IMR-90 (cell line): ENCODE measurements at regions not wholly inside any gene's neighbourhood (a gene's known extent, or its start where the extent isn't known, plus 50 kb on each side); places are given as distances from the start of the nearest gene placed in this dataset.

ENCODE experiments used
- ATAC-seq: fragments of 200-7000 bp; cut with Tn5 transposase; 2 replicates; pipeline ENCODE4 v1.9.1; 2020; ENCODE audit warnings: low read depth, mild to moderate bottlenecking, moderate library complexity
- BruUV-seq: library from RNA; stranded (reverse); fragments of 400-500 nt; replicated peaks from 2 replicates; lab custom pipeline; 2021; lab: Mats Ljungman, UMichigan
- CTCF ChIA-PET: fragments of 300-600 bp; formaldehyde crosslinking; extraction: SDS; loops from one replicate; lab custom pipeline; 2021; ENCODE audit warnings: antibody characterized with exemption; lab: Yijun Ruan, JAX
- POLR2A ChIA-PET: fragments of 300-600 bp; sonication (Branson Sonifier 250); formaldehyde crosslinking; loops from one replicate; lab custom pipeline; 2022; ENCODE audit warnings: antibody characterized with exemption; ENCODE audit not compliant: unreplicated experiment; lab: Charles Lee
- DNase-seq: peaks from one replicate; pipeline ENCODE4 v3.0.0; 2013
- H2AFZ ChIP-seq: replicated peaks from 2 replicates; pipeline ENCODE3; 2013; ENCODE audit warnings: low read length, mild to moderate bottlenecking; ENCODE audit not compliant: poor library complexity
- H2AK5ac ChIP-seq: 2 replicates; pipeline ENCODE4 v1.6.1; 2013; ENCODE audit warnings: low read depth, low read length, inconsistent platforms
- H2AK9ac ChIP-seq: replicated peaks from 2 replicates; pipeline ENCODE3; 2013; ENCODE audit warnings: mild to moderate bottlenecking, low read depth, low read length, moderate library complexity; ENCODE audit not compliant: poor library complexity
- H2BK120ac ChIP-seq: 2 replicates; pipeline ENCODE4 v1.6.1; 2013; ENCODE audit warnings: low read depth, low read length, inconsistent platforms
- H2BK15ac ChIP-seq: 3 replicates; pipeline ENCODE4 v1.6.1; 2013; ENCODE audit warnings: low read depth, low read length, inconsistent platforms
- H2BK20ac ChIP-seq: 2 replicates; pipeline ENCODE4 v1.6.1; 2013; ENCODE audit warnings: low read depth, mild to moderate bottlenecking, inconsistent platforms, low read length, moderate library complexity
- H2BK5ac ChIP-seq: 2 replicates; pipeline ENCODE4 v1.6.1; 2013; ENCODE audit warnings: mild to moderate bottlenecking, low read depth, low read length, inconsistent platforms; ENCODE audit not compliant: poor library complexity, severe bottlenecking
- H3K14ac ChIP-seq: replicated peaks from 2 replicates; pipeline ENCODE4 v1.6.1; 2013; ENCODE audit warnings: low read depth, low read length, inconsistent platforms
- H3K18ac ChIP-seq: 2 replicates; pipeline ENCODE4 v1.6.1; 2013; ENCODE audit warnings: low read depth, low read length, control low read depth
- H3K23ac ChIP-seq: 2 replicates; pipeline ENCODE4 v1.6.1; 2013; ENCODE audit warnings: low read depth, low read length, inconsistent platforms
- H3K27ac ChIP-seq: 2 replicates; pipeline ENCODE4 v1.5.1; 2013; ENCODE audit warnings: mild to moderate bottlenecking, control low read depth, low read length; ENCODE audit not compliant: insufficient read depth
- H3K27me3 ChIP-seq: 2 replicates; pipeline ENCODE4 v1.6.1; 2013; ENCODE audit warnings: low read length; ENCODE audit not compliant: control insufficient read depth, insufficient read depth
- H3K36me3 ChIP-seq: 2 replicates; pipeline ENCODE4 v1.6.1; 2013; ENCODE audit warnings: low read length, mixed read lengths; ENCODE audit not compliant: control insufficient read depth, insufficient read depth
- H3K4ac ChIP-seq: 2 replicates; pipeline ENCODE4 v1.6.1; 2013; ENCODE audit warnings: low read depth, low read length, inconsistent platforms
- H3K4me1 ChIP-seq: 2 replicates; pipeline ENCODE4 v1.6.1; 2013; ENCODE audit warnings: low read length, mixed read lengths; ENCODE audit not compliant: control insufficient read depth, insufficient read depth
- H3K4me2 ChIP-seq: 2 replicates; pipeline ENCODE4 v1.6.1; 2013; ENCODE audit warnings: low read depth, mild to moderate bottlenecking, control low read depth, low read length, moderate library complexity
- H3K4me3 ChIP-seq: 2 replicates; pipeline ENCODE4 v1.5.1; 2013; ENCODE audit warnings: low read depth, mild to moderate bottlenecking, control low read depth, low read length, moderate library complexity; ENCODE audit not compliant: insufficient read depth
- H3K56ac ChIP-seq: 2 replicates; pipeline ENCODE4 v1.6.1; 2013; ENCODE audit warnings: low read length, inconsistent platforms; ENCODE audit not compliant: insufficient read depth; ENCODE audit errors: extremely low read depth
- H3K79me1 ChIP-seq, 2 experiments: 2 replicates each; pipeline ENCODE4 v1.6.1; 2013; ENCODE audit warnings: low read length in 2 of 2, inconsistent platforms in 1 of 2, low read depth in 1 of 2
- H3K9ac ChIP-seq: 2 replicates; pipeline ENCODE4 v1.6.1; 2013; ENCODE audit warnings: low read depth, low read length, control low read depth
- H3K9me1 ChIP-seq: 2 replicates; pipeline ENCODE4 v1.6.1; 2013; ENCODE audit warnings: low read length, inconsistent platforms; ENCODE audit not compliant: insufficient read depth
- H3K9me3 ChIP-seq: 2 replicates; pipeline ENCODE4 v1.6.1; 2013; ENCODE audit warnings: low read length; ENCODE audit not compliant: control insufficient read depth, insufficient read depth
- H4K20me1 ChIP-seq: 2 replicates; pipeline ENCODE4 v1.6.1; 2013; ENCODE audit warnings: low read length, inconsistent platforms; ENCODE audit not compliant: insufficient read depth
- H4K5ac ChIP-seq: 2 replicates; pipeline ENCODE4 v1.6.1; 2013; ENCODE audit warnings: mild to moderate bottlenecking, low read depth, low read length, control low read depth
- H4K8ac ChIP-seq, 2 experiments: 2 replicates each; pipeline ENCODE4 v1.6.1; 2013; ENCODE audit warnings: low read depth in 2 of 2, low read length in 2 of 2, control low read depth in 1 of 2, inconsistent platforms in 1 of 2
- H4K91ac ChIP-seq: 2 replicates; pipeline ENCODE4 v1.6.1; 2013; ENCODE audit warnings: low read depth, low read length, inconsistent platforms; ENCODE audit not compliant: insufficient read depth
- CEBPB ChIP-seq: IDR thresholded peaks from 2 replicates; pipeline ENCODE4 v1.6.1; 2012; ENCODE audit warnings: low read depth, low read length, improper control_type of control experiment
- FOS ChIP-seq: fragments of 150-350 bp; IDR thresholded peaks from 2 replicates; pipeline ENCODE4 v1.6.1; 2016; ENCODE audit warnings: low read depth, low read length
- MXI1 ChIP-seq: IDR thresholded peaks from 2 replicates; pipeline ENCODE4 v1.6.1; 2012; ENCODE audit warnings: low read depth, mild to moderate bottlenecking, low read length, moderate library complexity, borderline replicate concordance
- RAD21 ChIP-seq: IDR thresholded peaks from 2 replicates; pipeline ENCODE4 v1.6.1; 2012; ENCODE audit warnings: low read length, improper control_type of control experiment
- RCOR1 ChIP-seq: IDR thresholded peaks from 2 replicates; pipeline ENCODE4 v1.6.1; 2012; ENCODE audit warnings: mild to moderate bottlenecking, low read length, improper control_type of control experiment; ENCODE audit not compliant: insufficient replicate concordance
- WGBS, 2 experiments: methylation state at CpG; one replicate each; pipeline versions ENCODE4 v1.1.5 to v1.1.7; 2013; ENCODE audit warnings: missing lambda C conversion rate in 2 of 2; ENCODE audit not compliant: insufficient read length in 1 of 2; ENCODE audit errors: extremely low coverage in 2 of 2; 5-methylcytosine and 5-hydroxymethylcytosine counted together
- dilution Hi-C: fragments of 300-500 bp; cut with HindIII; formaldehyde crosslinking; loops from one replicate; pipeline ENCODE4 v1.14.3; 2018; ENCODE audit warnings: low sequenced_read_pairs; ENCODE audit not compliant: unreplicated experiment
- in situ Hi-C: fragments of 300-500 bp; cut with MboI; formaldehyde crosslinking; loops from 3 replicates; pipeline ENCODE4 v1.14.3; 2019; ENCODE audit warnings: low sequenced_read_pairs, inconsistent platforms, mixed read lengths
- intact Hi-C: fragments of 100-400 bp; cut with micrococcal nuclease; formaldehyde crosslinking; loops from 2 replicates; pipeline ENCODE4 v1.10.0; 2022
- TF ChIP-seq, protein P1 (sequence below): fragments of 150-350 bp; IDR thresholded peaks from 2 replicates; pipeline ENCODE4 v1.6.1; 2017; ENCODE audit warnings: mild to moderate bottlenecking, antibody characterized with exemption, low read length, low read depth
- TF ChIP-seq, protein P2 (sequence below): conservative IDR thresholded peaks from 2 replicates; pipeline ENCODE4 v1.5.1; 2012; ENCODE audit warnings: mild to moderate bottlenecking, low read depth, low read length, improper control_type of control experiment
- TF ChIP-seq, protein P3 (sequence below): fragments of 150-350 bp; IDR thresholded peaks from 2 replicates; pipeline ENCODE4 v1.6.1; 2016; ENCODE audit warnings: low read depth, mild to moderate bottlenecking, low read length, moderate library complexity, borderline replicate concordance

DNA sequence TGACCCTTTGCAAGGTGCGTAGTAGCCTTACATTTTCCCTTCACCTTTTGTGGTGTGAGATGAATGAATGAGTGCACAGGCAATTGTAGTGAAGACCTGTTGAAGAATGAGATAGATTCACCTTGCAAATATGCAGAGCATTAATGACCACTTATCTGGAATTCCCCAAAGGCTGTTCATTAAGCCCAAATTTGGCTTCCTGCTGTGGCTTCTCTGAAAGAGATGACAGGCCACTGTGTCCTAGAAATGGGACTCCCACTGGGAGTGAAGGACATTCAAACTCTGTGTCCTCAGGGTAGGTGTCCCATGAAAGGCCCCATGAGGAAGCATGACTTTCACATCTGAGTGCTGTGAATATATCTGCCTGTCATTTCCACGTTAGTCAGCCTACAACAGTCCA, 1821.8 kb upstream of the PIK3C3 start:
- in situ Hi-C loops: no loop called here
- Histone ChIP-seq H3K4me2 (no peak overlapping the region), H3K14ac (no peak overlapping the region), H2BK20ac (no peak overlapping the region), H2AFZ (no peak overlapping the region), H3K27ac (no peak overlapping the region), H3K36me3 (no peaks in the 10 kb centered on the region), H2BK15ac (no peak overlapping the region), H4K91ac (no peak overlapping the region), H2BK5ac (no peak overlapping the region), H3K18ac (no peak overlapping the region), H4K20me1 (no peaks in the 10 kb centered on the region), H3K9ac (no peak overlapping the region), H3K9me1 (no peaks in the 10 kb centered on the region), H3K4me1 (no peaks in the 10 kb centered on the region), H3K4ac (no peak overlapping the region), H2BK120ac (no peak overlapping the region), H4K5ac (no peak overlapping the region), H3K4me3 (no peak overlapping the region), H3K79me1 (no peaks in the 10 kb centered on the region), H2AK9ac (no peak overlapping the region), H3K9me3 (0 out of 2 replicates have a peak, but pooled peaks cover 2% of the 10 kb centered on the region), H3K56ac (no peak overlapping the region), H3K23ac (no peak overlapping the region), H4K8ac (no peak overlapping the region), H3K27me3 (no peaks in the 10 kb centered on the region), H2AK5ac (no peak overlapping the region)
- intact Hi-C loops: no loop called here
- DNase-seq (no peak), ATAC-seq (no peak)
- ChIA-PET CTCF (no interaction called here), POLR2A (no interaction called here)
- BruUV-seq: no TSS peak
- no CpG with 5 or more reads among the region's 2 CpGs for WGBS, 2 experiments
- TF ChIP-seq RAD21 (no peak), CEBPB (no peak), FOS (no peak), RCOR1 (no peak), MXI1 (no peak)
- TF ChIP-seq, protein P1, sequence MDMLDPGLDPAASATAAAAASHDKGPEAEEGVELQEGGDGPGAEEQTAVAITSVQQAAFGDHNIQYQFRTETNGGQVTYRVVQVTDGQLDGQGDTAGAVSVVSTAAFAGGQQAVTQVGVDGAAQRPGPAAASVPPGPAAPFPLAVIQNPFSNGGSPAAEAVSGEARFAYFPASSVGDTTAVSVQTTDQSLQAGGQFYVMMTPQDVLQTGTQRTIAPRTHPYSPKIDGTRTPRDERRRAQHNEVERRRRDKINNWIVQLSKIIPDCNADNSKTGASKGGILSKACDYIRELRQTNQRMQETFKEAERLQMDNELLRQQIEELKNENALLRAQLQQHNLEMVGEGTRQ: no peak
- TF ChIP-seq, protein P2, sequence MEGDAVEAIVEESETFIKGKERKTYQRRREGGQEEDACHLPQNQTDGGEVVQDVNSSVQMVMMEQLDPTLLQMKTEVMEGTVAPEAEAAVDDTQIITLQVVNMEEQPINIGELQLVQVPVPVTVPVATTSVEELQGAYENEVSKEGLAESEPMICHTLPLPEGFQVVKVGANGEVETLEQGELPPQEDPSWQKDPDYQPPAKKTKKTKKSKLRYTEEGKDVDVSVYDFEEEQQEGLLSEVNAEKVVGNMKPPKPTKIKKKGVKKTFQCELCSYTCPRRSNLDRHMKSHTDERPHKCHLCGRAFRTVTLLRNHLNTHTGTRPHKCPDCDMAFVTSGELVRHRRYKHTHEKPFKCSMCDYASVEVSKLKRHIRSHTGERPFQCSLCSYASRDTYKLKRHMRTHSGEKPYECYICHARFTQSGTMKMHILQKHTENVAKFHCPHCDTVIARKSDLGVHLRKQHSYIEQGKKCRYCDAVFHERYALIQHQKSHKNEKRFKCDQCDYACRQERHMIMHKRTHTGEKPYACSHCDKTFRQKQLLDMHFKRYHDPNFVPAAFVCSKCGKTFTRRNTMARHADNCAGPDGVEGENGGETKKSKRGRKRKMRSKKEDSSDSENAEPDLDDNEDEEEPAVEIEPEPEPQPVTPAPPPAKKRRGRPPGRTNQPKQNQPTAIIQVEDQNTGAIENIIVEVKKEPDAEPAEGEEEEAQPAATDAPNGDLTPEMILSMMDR: no peak
- TF ChIP-seq, protein P3, sequence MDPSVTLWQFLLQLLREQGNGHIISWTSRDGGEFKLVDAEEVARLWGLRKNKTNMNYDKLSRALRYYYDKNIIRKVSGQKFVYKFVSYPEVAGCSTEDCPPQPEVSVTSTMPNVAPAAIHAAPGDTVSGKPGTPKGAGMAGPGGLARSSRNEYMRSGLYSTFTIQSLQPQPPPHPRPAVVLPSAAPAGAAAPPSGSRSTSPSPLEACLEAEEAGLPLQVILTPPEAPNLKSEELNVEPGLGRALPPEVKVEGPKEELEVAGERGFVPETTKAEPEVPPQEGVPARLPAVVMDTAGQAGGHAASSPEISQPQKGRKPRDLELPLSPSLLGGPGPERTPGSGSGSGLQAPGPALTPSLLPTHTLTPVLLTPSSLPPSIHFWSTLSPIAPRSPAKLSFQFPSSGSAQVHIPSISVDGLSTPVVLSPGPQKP: no peak
- dilution Hi-C loops: no loop called here
